ENCODE measurements at regions not wholly inside any gene's neighbourhood (a gene's known extent, or its start where the extent isn't known, plus 50 kb on each side); places are given as distances from the start of the nearest gene placed in this dataset.

- 83 to 94% methylated on average over 2 of the region's 2 CpGs for WGBS, 2 donors
- H3K9me3 ChIP-seq, result no peaks in the 10 kb centered on the region
- H3K27ac ChIP-seq, result no peak overlapping the region
- H3K36me3 ChIP-seq, result no peaks in the 10 kb centered on the region
- intact Hi-C loops (cut with DNase I), result no loop called here
- peaks cover 0 to 9% (median 2%) of the 10 kb centered on the region in 3 donors for H3K4me1 ChIP-seq
- no peaks in the 10 kb centered on the region for H3K27me3 ChIP-seq
- TF ChIP-seq POLR2A (IDR thresholded peaks at IDR 0.05) (no peak), CTCF (IDR thresholded peaks at IDR 0.05) (no peak)
- no peak overlapping the region for H3K4me3 ChIP-seq
- no peak for DNase-seq
Observed at GRCh38 chr2:19732255-19732654, 169.5 kb downstream of the TTC32 start.

GRCh38 chr2:19731515-19731914 is 170.3 kb downstream of the TTC32 start:
- WGBS, 2 donors, result 82 to 90% methylated on average over 1 to 2 of the region's 2 CpGs
- no peak overlapping the region for H3K4me3 ChIP-seq
- no peak for DNase-seq
- H3K9me3 ChIP-seq, result no peaks in the 10 kb centered on the region
- no peaks in the 10 kb centered on the region for H3K36me3 ChIP-seq
- TF ChIP-seq CTCF (IDR thresholded peaks at IDR 0.05), result no peak
- no peak for TF ChIP-seq POLR2A (IDR thresholded peaks at IDR 0.05)
- intact Hi-C loops (cut with DNase I), result no loop called here
- H3K27ac ChIP-seq, result no peak overlapping the region
- no peaks in the 10 kb centered on the region for H3K27me3 ChIP-seq
- H3K4me1 ChIP-seq, result peaks cover 0 to 9% (median 2%) of the 10 kb centered on the region in 3 donors

- no peaks in the 10 kb centered on the region for H3K9me3 ChIP-seq
- 53 to 59% methylated on average over 3 of the region's 3 CpGs for WGBS, 2 donors
- intact Hi-C loops (cut with DNase I), result no loop called here
- DNase-seq, result no peak
- H3K4me3 ChIP-seq, result no peak overlapping the region
- H3K36me3 ChIP-seq, result no peaks in the 10 kb centered on the region
- peaks cover 0 to 9% (median 2%) of the 10 kb centered on the region in 3 donors for H3K4me1 ChIP-seq
- H3K27ac ChIP-seq, result no peak overlapping the region
- no peaks in the 10 kb centered on the region for H3K27me3 ChIP-seq
- TF ChIP-seq CTCF (IDR thresholded peaks at IDR 0.05), result no peak
- no peak for TF ChIP-seq POLR2A (IDR thresholded peaks at IDR 0.05)
Observed at GRCh38 chr2:19731037-19731436, 170.7 kb downstream of the TTC32 start.

GRCh38 chr2:19728125-19728524 is 173.7 kb downstream of the TTC32 start:
- H3K27ac ChIP-seq, result no peak overlapping the region
- no peak overlapping the region for H3K4me3 ChIP-seq
- H3K4me1 ChIP-seq, result peaks cover 0 to 1% (median 0%) of the 10 kb centered on the region in 3 donors
- TF ChIP-seq CTCF (IDR thresholded peaks at IDR 0.05) (no peak), POLR2A (IDR thresholded peaks at IDR 0.05) (no peak)
- intact Hi-C loops (cut with DNase I), result no loop called here
- H3K27me3 ChIP-seq, result no peaks in the 10 kb centered on the region
- H3K36me3 ChIP-seq, result no peaks in the 10 kb centered on the region
- no peaks in the 10 kb centered on the region for H3K9me3 ChIP-seq
- DNase-seq, result no peak
- WGBS, 2 donors, result 76 to 86% methylated on average over 8 of the region's 8 CpGs

- intact Hi-C loops (cut with DNase I), result no loop called here
- no peak for DNase-seq
- 62 to 89% methylated on average over 4 of the region's 4 CpGs for WGBS, 2 donors
- no peaks in the 10 kb centered on the region for H3K27me3 ChIP-seq
- TF ChIP-seq POLR2A (IDR thresholded peaks at IDR 0.05), result no peak
- TF ChIP-seq CTCF (IDR thresholded peaks at IDR 0.05), result no peak
- no peaks in the 10 kb centered on the region for H3K36me3 ChIP-seq
- H3K4me1 ChIP-seq, result peaks cover 0 to 10% (median 0%) of the 10 kb centered on the region in 3 donors
- H3K4me3 ChIP-seq, result no peak overlapping the region
- H3K27ac ChIP-seq, result no peak overlapping the region
- no peaks in the 10 kb centered on the region for H3K9me3 ChIP-seq
Observed at GRCh38 chr2:19725392-19725791, 176.4 kb downstream of the TTC32 start.

All from esophagus squamous epithelium (tissue), 5 donors.